ENCODE measurements at regions not wholly inside any gene's neighbourhood (a gene's known extent, or its start where the extent isn't known, plus 50 kb on each side); places are given as distances from the start of the nearest gene placed in this dataset.

DNA sequence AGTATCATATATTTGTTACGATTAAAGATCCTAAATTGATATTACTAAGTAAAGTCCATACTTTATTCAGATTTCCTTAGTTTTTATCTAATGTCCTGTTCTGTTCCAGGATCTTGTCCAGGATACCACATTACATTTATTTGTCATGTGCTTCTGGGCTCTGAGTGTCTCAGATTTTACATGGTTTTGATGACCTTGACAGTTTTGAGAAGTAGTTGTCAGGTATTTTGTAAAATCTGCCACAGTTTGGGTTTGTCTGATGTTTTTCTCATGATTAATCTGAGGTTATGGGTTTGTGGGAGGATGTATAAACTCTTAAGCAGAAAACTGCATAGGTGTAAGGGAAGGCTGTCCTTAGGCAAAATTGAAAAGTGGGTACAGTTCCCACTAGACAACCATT, 109.9 kb upstream of the BMP5 start (continued):
- no peak for TF ChIP-seq RAD21 (IDR thresholded peaks at IDR 0.05 in 1 of 2, conservative IDR thresholded peaks at IDR 0.05 in 1 of 2; ENCODE audit: low read depth in 2 of 2, low read length in 2 of 2)
- TF ChIP-seq TAF1 (IDR thresholded peaks at IDR 0.05; ENCODE audit: low read depth, low read length), result no peak
